ENCODE measurements at regions not wholly inside any gene's neighbourhood (a gene's known extent, or its start where the extent isn't known, plus 50 kb on each side); places are given as distances from the start of the nearest gene placed in this dataset.
A peak's percentile ranks its signal among the peaks of the same experiment; 100 is the strongest.

- DNase-seq (ENCODE audit: low read depth in 2 of 2) = no peak
These were observed 707.2 kb upstream of the ADAMTS5 start for GRCh38 chr21:27674041-27674615.

DNA sequence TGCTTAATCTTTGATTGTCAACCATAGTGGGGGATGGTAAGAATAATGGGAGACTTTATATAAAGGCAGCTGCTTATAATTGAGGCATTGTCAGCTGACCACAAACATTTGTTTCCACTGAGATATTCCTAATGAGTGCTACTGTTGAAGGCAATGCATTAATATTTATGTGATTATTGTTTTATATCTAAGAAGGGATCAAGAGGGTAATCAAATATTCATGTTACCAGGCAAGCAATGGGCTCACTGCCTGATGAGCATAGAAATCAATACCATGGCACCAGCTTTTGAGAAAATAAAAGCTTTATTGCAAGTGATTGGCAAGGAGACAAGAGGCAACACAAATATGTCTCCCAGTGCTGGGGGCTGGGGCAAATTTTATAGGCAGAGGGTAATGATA lies 706.7 kb upstream of the ADAMTS5 start:
- DNase-seq (ENCODE audit: low read depth in 2 of 2) = no peak

DNA sequence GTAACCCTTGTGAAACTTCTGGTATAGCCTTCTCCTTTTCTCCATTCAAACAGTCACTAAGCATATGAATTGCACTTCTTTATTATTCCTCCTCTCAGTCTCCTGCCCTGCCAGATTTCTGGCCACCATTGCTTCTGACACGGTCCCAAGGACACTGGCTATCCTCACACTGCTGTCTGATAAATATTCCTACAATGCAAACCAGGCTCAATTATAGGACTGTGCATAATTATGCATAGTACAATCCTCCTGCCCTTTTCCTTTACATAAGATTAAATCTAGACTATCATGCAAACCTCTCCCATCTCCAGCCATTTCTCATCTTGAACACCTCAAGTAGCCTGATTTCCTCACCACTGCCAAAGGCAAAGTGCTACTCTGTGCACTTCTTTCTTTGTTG lies 704.3 kb upstream of the ADAMTS5 start:
- no peak for DNase-seq (ENCODE audit: low read depth in 2 of 2)

DNA sequence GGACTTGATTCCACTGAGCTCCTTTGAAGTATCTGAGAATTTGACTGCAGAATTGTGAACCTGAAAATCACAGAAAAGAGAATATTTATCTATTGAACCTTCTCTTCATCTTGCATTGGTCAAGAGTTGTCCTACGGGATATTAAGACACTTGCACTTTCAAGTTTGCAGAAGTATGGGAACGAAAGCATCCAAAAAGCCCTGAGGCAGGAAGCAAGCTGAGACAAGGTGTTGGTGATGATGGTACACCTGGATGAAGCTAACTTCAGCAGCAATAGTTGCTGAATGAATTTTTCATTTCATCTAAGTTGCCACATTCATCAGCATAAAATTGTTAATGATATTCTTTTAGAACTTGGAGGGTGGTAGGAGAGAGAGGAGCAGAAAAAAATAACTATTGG lies 686.6 kb upstream of the ADAMTS5 start:
- no peak for DNase-seq (ENCODE audit: low read depth in 2 of 2)

- DNase-seq (ENCODE audit: low read depth in 2 of 2) = no peak
These were observed 682.9 kb upstream of the ADAMTS5 start for GRCh38 chr21:27649762-27650161.

DNA sequence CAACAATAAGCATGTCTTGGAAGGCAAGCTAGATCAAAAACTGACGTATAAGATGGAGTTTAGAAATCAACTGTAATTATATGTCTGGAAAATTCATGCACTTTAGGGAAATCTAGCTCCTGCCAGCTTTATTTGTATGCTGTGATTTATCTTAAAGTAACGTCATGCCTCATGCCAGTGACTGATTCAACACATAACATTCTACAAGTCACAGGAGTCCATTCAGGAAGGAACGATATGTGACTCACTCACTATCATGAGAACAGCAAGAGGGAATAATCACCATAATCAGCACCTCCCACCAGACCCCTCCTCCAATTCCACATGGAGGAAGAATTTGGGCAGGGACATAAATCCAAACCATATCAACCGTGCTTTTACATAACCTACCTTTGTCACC lies 682.4 kb upstream of the ADAMTS5 start:
- DNase-seq (ENCODE audit: low read depth in 2 of 2) = peak; percentile 12 to 34

DNA sequence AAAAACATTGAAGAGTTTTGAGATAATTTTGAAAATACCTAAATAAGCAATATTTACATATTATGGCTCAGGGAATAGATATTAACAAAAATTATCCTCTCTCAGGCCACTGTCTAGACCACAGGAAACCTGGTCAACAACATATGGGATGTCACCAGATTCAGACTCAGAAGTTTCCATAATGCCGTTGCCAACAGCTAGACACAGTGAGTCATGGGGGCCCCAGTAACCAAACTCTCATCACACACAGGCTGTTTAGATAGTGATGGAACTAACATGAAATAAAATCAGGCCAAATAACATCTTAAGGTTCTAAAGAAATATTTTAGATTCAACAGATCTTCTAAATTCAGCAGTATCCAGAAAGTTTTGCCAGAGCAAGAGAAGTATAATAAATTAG lies 681.7 kb upstream of the ADAMTS5 start:
- DNase-seq (ENCODE audit: low read depth in 2 of 2) = peak; percentile 7 to 72

DNA sequence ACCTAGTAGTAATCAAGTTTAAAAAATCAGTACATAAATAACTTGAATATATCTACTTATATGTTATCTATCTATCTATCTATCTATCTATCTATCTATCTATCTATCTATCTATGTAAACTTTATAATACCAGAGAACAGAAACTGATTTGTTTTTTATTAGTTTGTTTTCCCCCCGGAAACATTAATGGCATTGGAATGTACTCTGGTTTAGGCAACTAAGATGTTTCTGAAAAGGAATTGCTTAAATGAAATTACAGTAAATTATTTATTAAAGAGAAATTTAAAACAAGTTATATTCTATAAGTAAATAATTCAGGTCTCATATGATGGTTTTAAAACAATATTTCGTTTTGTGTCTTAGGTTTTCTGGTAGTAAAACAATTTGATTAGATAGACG lies 681.0 kb upstream of the ADAMTS5 start:
- DNase-seq (ENCODE audit: low read depth in 2 of 2) = no peak

- no peak for DNase-seq (ENCODE audit: low read depth in 2 of 2)
These were observed 680.5 kb upstream of the ADAMTS5 start for GRCh38 chr21:27647401-27647800.

- DNase-seq (ENCODE audit: low read depth in 2 of 2) = no peak
These were observed 679.8 kb upstream of the ADAMTS5 start for GRCh38 chr21:27646691-27647090.

GRCh38 chr21:27646056-27646455 lies 679.2 kb upstream of the ADAMTS5 start:
- DNase-seq (ENCODE audit: low read depth in 2 of 2) = no peak

- DNase-seq (ENCODE audit: low read depth in 2 of 2) = no peak
These were observed 678.4 kb upstream of the ADAMTS5 start for GRCh38 chr21:27645285-27645684.

- no peak for DNase-seq (ENCODE audit: low read depth in 2 of 2)
These were observed 676.4 kb upstream of the ADAMTS5 start for GRCh38 chr21:27643326-27643725.

- no peak for DNase-seq (ENCODE audit: low read depth in 2 of 2)
These were observed 672.4 kb upstream of the ADAMTS5 start for GRCh38 chr21:27639286-27639685.

DNA sequence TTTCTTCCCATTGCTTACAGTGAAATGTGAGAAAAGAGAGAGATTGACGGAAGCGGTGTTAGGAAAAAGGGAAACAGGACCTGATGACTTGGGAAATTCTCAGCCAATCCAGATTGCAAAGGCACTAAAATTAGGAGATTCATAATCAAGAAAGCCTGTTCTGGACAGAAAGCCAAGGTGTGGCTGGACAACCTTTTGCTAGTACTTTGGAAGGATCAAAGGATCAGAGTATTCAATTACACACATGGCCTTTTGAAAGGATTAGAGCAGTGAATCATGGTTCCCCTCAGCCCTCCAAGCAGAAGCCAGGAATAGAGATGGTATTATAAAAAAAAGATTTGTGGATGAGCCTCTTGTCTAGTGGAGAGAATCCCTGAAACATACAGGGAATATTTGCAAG lies 669.8 kb upstream of the ADAMTS5 start:
- DNase-seq (ENCODE audit: low read depth in 2 of 2) = no peak

DNA sequence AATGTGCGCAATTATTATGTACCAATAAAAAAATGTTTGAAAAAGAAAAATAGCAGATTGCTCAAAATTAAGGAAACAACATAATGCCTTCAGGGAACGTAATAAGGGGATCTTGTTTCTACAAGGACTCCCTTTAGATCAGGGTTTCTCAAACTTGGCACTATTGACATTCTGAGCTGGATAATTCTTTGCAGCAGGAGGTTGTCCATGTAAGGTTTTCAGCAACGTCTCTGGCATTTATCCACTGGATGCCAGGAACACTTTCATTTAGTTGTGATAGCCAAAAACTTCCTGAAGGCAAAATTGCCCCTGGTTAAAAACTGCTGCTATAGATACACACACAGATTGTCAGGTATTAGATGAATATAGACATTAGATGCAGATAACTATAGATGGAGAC lies 666.7 kb upstream of the ADAMTS5 start:
- DNase-seq (ENCODE audit: low read depth in 2 of 2) = no peak

GRCh38 chr21:27631471-27631870 lies 664.6 kb upstream of the ADAMTS5 start:
- no peak for DNase-seq (ENCODE audit: low read depth in 2 of 2)

GRCh38 chr21:27622631-27623030 lies 655.7 kb upstream of the ADAMTS5 start:
- no peak for DNase-seq (ENCODE audit: low read depth in 2 of 2)

- no peak for DNase-seq (ENCODE audit: low read depth in 2 of 2)
These were observed 647.3 kb upstream of the ADAMTS5 start for GRCh38 chr21:27614231-27614630.

DNA sequence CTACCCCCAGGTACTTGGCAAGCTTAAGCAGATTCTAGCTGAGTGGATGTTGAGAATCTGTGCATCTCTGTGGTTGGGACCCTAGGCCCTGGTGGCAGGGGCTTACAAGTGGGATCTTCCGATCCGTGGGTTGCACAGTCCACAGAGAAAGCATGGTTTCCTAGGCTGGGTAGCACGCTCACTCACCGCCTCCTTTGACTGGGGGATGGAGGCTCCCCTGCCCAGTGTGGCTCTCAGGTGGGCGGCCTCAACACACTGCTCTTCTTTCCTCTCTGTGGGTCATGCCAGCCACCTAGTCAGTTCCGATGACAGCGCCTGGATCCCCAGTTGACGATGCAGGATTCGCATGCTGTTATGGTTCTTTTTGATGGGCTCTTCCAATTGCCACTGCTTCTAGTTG lies 639.5 kb upstream of the ADAMTS5 start:
- DNase-seq (ENCODE audit: low read depth in 2 of 2) = no peak

DNA sequence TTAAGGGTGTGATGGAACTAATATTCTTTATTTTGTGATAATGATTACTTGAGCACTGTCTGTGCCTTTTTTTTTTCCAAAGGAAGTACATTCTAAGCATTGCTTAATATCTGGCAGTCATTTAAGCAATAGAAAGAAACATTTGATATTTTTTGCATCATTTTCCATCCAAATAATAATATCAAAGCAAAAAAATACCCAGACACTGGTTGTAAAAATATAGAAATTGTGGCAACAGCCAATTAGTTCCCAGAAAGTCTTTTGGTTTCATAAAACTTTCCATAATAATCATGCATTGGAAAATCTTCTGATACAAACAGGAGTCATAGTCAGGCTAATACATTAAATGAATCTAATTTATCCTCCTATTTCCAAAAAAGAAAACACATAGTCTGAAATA lies 629.3 kb upstream of the ADAMTS5 start:
- no peak for DNase-seq (ENCODE audit: low read depth in 2 of 2)

GRCh38 chr21:27595716-27596115 lies 628.8 kb upstream of the ADAMTS5 start:
- no peak for DNase-seq (ENCODE audit: low read depth in 2 of 2)

DNA sequence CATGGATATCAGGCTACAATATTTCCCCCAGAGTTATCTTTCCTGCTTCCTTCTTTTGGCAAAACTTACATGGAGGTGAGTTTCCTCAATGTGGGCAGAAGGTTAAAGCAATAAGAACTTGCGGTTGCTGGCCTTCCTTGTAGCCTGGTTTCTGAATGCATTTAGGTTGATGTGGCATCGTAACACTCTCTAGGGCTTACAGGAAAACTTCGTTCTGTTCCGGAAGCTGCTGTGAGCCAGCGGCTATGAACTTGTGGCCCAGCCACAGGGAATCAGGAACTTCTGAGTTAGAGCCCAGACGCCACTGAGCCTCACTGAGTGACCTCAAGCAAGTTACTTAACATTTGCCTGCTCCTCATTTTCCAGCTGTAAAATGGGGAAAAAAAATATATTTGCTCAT lies 623.4 kb upstream of the ADAMTS5 start:
- no peak for DNase-seq (ENCODE audit: low read depth in 2 of 2)

GRCh38 chr21:27589781-27590180 lies 622.9 kb upstream of the ADAMTS5 start:
- no peak for DNase-seq (ENCODE audit: low read depth in 2 of 2)

Measured in lung microvascular endothelial cell (primary cell).